GM23338 (cell line): ENCODE measurements at regions not wholly inside any gene's neighbourhood (a gene's known extent, or its start where the extent isn't known, plus 50 kb on each side); places are given as distances from the start of the nearest gene placed in this dataset.

ENCODE experiments used
- CREB1 ChIP-seq: fragments of 250-450 bp; sonication (Bioruptor Pico); IDR thresholded peaks from 2 replicates; pipeline ENCODE4 v1.5.0; 2020; ENCODE audit warnings: low read depth, mild to moderate bottlenecking, moderate library complexity
- CTCF ChIP-seq, 2 experiments: fragments of 200-600 bp in 1 of 2; sonication (generic) in 1 of 2; conservative IDR thresholded peaks; 2 replicates each; pipeline versions ENCODE4 v1.5.1 to v1.6.1; 2016 to 2017; ENCODE audit warnings: antibody characterized with exemption in 2 of 2, low read depth in 2 of 2, mild to moderate bottlenecking in 2 of 2, moderate library complexity in 1 of 2
- ETS1 ChIP-seq: IDR thresholded peaks from 2 replicates; pipeline ENCODE4 v1.6.1; 2016; ENCODE audit warnings: antibody characterized with exemption
- EZH2 ChIP-seq: fragments of 200-600 bp; sonication (generic); IDR thresholded peaks from one replicate; pipeline ENCODE4 v1.8.0; 2017; ENCODE audit warnings: antibody characterized with exemption, mild to moderate bottlenecking, low read depth; ENCODE audit not compliant: unreplicated experiment
- EZH2phosphoT487 ChIP-seq: fragments of 200-600 bp; sonication (generic); IDR thresholded peaks from one replicate; pipeline ENCODE4 v1.8.1; 2018; ENCODE audit warnings: antibody characterized with exemption; ENCODE audit not compliant: unreplicated experiment
- JUNB ChIP-seq: IDR thresholded peaks from one replicate; pipeline ENCODE4 v1.6.1; 2016; ENCODE audit warnings: antibody characterized with exemption; ENCODE audit not compliant: unreplicated experiment
- NANOG ChIP-seq: IDR thresholded peaks from 2 replicates; pipeline ENCODE4 v1.6.1; 2016; ENCODE audit warnings: antibody characterized with exemption, borderline replicate concordance
- POLR2AphosphoS5 ChIP-seq: IDR thresholded peaks from 2 replicates; pipeline ENCODE4 v1.6.1; 2016; ENCODE audit warnings: antibody characterized with exemption, low read depth
- ZNF114 ChIP-seq: fragments of 250-450 bp; sonication (Bioruptor Pico); IDR thresholded peaks from 2 replicates; pipeline ENCODE4 v1.5.0; 2020; ENCODE audit warnings: mild to moderate bottlenecking, moderate library complexity
- ZNF331 ChIP-seq: fragments of 250-450 bp; sonication (Bioruptor Pico); IDR thresholded peaks from 2 replicates; pipeline ENCODE4 v1.5.0; 2020; ENCODE audit warnings: low read depth, mild to moderate bottlenecking, moderate library complexity
- TF ChIP-seq, protein P1 (sequence below): IDR thresholded peaks from one replicate; pipeline ENCODE4 v1.6.1; 2018; ENCODE audit warnings: antibody characterized with exemption; ENCODE audit not compliant: unreplicated experiment

GRCh38 chr16:62462971-62463370, 426.7 kb upstream of the CDH8 start:
- no peak for TF ChIP-seq CTCF (conservative IDR thresholded peaks at IDR 0.05; ENCODE audit: low read depth in 2 of 2)
- TF ChIP-seq ZNF331 (CRISPR knock-in tag), result no peak
- no peak for TF ChIP-seq CREB1
- TF ChIP-seq, protein P1, sequence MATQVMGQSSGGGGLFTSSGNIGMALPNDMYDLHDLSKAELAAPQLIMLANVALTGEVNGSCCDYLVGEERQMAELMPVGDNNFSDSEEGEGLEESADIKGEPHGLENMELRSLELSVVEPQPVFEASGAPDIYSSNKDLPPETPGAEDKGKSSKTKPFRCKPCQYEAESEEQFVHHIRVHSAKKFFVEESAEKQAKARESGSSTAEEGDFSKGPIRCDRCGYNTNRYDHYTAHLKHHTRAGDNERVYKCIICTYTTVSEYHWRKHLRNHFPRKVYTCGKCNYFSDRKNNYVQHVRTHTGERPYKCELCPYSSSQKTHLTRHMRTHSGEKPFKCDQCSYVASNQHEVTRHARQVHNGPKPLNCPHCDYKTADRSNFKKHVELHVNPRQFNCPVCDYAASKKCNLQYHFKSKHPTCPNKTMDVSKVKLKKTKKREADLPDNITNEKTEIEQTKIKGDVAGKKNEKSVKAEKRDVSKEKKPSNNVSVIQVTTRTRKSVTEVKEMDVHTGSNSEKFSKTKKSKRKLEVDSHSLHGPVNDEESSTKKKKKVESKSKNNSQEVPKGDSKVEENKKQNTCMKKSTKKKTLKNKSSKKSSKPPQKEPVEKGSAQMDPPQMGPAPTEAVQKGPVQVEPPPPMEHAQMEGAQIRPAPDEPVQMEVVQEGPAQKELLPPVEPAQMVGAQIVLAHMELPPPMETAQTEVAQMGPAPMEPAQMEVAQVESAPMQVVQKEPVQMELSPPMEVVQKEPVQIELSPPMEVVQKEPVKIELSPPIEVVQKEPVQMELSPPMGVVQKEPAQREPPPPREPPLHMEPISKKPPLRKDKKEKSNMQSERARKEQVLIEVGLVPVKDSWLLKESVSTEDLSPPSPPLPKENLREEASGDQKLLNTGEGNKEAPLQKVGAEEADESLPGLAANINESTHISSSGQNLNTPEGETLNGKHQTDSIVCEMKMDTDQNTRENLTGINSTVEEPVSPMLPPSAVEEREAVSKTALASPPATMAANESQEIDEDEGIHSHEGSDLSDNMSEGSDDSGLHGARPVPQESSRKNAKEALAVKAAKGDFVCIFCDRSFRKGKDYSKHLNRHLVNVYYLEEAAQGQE, result no peak
- TF ChIP-seq EZH2, result no peak
- no peak for TF ChIP-seq EZH2phosphoT487
- TF ChIP-seq POLR2AphosphoS5, result no peak
- TF ChIP-seq ETS1, result no peak
- TF ChIP-seq NANOG, result no peak
- no peak for TF ChIP-seq JUNB
- no peak for TF ChIP-seq ZNF114 (CRISPR knock-in tag)
